ENCODE measurements at regions not wholly inside any gene's neighbourhood (a gene's known extent, or its start where the extent isn't known, plus 50 kb on each side); places are given as distances from the start of the nearest gene placed in this dataset.

DNA sequence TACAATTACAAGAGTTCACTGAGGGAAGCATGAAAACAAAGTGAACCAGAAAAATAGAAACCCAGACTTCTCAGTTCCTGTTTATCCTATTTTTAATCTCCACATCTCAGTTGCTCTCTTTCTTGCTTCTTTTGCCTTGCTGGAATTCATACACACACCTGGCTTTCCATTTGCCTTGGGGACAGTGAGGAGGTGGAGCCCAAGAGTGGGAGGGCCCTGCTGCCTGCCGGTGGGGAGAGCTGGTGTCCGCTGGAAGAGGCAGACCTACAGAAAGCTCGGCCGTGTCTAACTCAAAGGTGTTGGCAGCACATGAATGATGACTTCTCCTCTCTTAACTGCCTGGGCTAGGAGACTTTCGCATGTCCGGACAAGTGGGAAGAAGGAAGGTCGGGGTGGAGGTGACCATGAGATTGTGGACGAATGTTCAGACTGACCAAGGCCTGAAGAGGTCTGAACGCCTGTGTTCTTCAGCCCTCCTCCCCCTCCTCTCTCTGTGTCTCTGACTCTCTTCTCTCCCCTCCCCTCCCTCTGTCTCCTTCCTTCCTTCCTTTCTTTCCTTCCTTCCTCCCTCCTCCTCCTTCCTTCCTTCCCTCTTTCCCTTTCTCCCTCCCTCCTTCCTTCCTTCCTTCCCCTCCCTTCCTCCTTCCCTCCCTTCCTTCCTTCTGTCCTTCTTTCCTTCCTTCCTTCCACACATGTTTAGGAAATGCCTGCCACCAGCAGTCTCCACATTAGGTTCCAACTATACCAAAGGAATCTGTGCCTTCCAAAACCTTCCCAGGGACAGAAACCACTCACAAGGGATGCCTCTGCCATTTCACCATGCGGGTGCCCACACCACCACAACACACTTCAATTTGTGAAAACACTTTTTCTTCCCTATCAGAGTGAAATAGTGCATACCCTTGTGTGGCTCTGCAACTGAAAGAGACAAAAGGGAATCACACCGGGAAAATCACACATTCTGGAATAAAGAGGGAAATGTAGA, 157.3 kb upstream of the RUNX1 start:
- Histone ChIP-seq H3K4me3 (no peak overlapping the region), H3K27ac (peak overlapping the region; percentile 8 to 66)
- DNase-seq (ENCODE audit: low spot score) = no peak
- TF ChIP-seq CTCF (IDR thresholded peaks at IDR 0.05) = no peak

DNA sequence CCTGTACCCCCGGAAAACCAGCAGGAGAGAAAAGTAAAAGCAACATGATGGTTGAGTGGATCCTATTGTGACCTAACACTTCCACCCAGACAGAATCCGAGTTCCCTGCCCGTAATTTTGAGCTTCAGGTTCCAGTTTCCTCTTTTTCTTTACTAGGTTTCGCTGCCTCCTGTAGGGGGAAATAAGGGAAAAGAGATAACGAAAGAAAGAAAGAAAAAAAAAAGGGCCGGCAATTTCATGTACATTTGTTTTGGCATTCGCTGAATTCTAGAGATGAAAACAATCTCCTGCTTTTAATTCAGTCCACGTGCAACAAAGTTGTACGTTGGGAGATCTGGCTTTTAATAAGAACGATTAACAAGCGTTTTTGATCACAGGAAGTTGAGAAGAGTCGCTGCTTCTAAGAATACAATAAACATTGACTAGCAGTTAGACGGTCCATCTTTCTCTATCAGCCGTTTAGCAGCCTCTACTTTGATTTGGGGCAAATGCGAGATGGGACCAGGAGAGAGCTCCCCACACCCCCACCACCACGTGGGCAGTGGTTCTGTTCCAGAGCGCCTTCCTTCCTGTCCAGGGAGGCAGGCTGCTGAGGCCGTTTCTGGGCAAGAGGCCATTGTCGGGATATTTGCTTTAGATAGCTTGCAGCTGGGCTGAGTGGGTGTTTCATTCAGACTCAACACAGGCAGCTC, 155.9 kb upstream of the RUNX1 start:
- DNase-seq (ENCODE audit: low spot score) = peak; percentile 85
- peak overlapping the region; percentile 57 for H3K4me3 ChIP-seq
- TF ChIP-seq CTCF (IDR thresholded peaks at IDR 0.05) = no peak
- peak overlapping the region; percentile 8 to 81 for H3K27ac ChIP-seq

- H3K27ac ChIP-seq = peak overlapping the region; percentile 65 to 76
- peak overlapping the region; percentile 5 for H3K4me3 ChIP-seq
- no peak for TF ChIP-seq CTCF (IDR thresholded peaks at IDR 0.05)
- no peak for DNase-seq (ENCODE audit: low spot score)
Measured at GRCh38 chr21:35204125-35204524, 155.0 kb upstream of the RUNX1 start.

DNA sequence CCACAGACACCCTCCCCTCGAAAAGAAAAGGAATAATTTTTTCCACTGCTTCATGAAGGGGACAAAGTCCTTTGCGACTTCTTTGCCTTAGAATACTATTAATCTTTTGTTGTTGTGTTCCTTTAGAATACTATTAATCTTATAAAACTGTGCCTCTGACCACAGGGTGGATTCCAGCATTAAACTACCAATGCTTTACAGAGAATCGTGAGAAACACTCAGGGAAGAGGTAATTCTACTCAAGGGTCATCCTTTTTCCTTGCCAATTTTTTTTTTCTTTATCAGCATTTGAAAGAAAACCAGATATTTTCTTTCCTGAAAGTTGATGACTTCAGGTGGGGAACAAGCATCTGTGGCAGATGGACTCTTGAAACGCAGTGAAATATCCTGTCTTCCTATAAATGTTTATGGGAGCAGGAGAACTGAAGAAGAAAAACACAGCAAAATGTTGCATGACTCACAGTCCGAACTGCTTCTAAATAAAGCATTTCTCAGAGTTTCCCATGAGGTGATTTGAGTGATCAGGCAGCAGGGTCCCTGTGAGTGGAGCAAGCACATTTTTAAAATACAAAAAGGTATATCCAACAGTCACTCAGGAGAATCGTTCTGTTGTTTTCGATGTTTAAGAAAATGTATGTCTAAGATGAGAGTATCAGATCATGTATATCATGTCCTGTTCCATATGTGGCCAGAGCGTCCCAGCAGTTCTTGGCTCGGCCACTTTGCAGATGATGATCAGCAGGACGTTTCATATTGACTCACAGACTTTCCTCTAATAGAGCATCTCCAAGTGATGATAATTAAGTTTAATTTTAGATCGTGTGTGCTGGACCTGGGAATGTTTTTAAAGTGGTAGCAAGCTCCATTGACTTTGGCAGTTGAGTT, 154.2 kb upstream of the RUNX1 start:
- Histone ChIP-seq H3K4me3 (peak overlapping the region; percentile 5), H3K27ac (peak overlapping the region; percentile 65 to 76)
- no peak for TF ChIP-seq CTCF (IDR thresholded peaks at IDR 0.05)
- no peak for DNase-seq (ENCODE audit: low spot score)

DNA sequence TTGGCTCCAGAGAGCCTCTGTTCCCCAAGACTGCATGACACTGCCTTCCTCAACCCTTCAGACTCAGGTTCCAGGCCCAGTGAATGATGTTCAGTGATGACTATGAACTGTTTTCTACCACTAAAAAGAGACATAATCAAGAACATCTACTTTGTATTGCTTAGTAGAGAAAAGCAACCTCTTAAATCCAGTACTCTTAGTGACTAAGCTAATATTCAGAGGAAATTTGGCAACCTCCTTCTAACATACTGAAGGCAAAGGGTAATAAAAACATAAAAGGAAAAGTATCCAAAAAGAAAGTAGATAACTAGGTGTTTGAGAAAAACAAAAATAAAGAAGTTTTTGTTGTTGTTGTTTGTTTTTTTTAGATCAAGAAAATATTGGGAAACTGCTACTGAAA, 153.3 kb upstream of the RUNX1 start:
- Histone ChIP-seq H3K27ac (peak overlapping the region; percentile 24 to 65), H3K4me3 (no peak overlapping the region)
- DNase-seq (ENCODE audit: low spot score) = no peak
- TF ChIP-seq CTCF (IDR thresholded peaks at IDR 0.05) = no peak

DNA sequence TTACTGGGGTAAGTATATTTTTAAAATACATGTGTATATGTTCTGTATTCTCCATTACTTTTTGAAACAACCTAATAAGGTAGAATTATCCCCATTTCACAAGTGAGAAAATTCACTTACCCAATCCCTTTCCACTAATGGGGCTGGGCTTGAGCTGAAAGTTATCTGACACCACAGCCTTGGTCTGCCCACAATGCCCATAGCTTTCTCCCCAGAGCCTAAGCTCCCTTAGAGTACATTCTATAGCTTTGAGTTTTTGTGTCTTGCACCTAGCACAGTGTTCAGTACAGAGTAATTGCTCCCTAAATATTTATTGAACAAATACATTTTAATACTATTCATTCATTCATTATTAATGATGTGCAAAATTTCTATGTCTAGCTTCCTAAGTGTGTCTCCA, 152.7 kb upstream of the RUNX1 start:
- Histone ChIP-seq H3K27ac (no peak overlapping the region), H3K4me3 (no peak overlapping the region)
- no peak for TF ChIP-seq CTCF (IDR thresholded peaks at IDR 0.05)
- no peak for DNase-seq (ENCODE audit: low spot score)
